Suprapubic skin (tissue), 4 donors: ENCODE measurements at regions not wholly inside any gene's neighbourhood (a gene's known extent, or its start where the extent isn't known, plus 50 kb on each side); places are given as distances from the start of the nearest gene placed in this dataset.

Experiments
- DNase-seq, 2 donors: peaks; one replicate each; pipeline ENCODE4 v3.0.0-alpha.2; 2019; ENCODE audit warnings: low spot score in 2 of 2
- H3K27ac ChIP-seq: fragments of 200-600 bp; sonication (generic); one replicate; pipeline ENCODE4 v1.5.1; 2019
- H3K27me3 ChIP-seq: fragments of 200-600 bp; sonication (generic); one replicate; pipeline ENCODE4 v1.5.1; 2019
- H3K36me3 ChIP-seq: fragments of 200-600 bp; sonication (generic); one replicate; pipeline ENCODE4 v1.5.1; 2019
- H3K4me1 ChIP-seq: fragments of 200-600 bp; sonication (generic); one replicate; pipeline ENCODE4 v1.5.1; 2019
- H3K4me3 ChIP-seq: fragments of 200-600 bp; sonication (generic); one replicate; pipeline ENCODE4 v1.5.1; 2019; ENCODE audit warnings: mild to moderate bottlenecking
- H3K9me3 ChIP-seq: fragments of 200-600 bp; sonication (generic); one replicate; pipeline ENCODE4 v1.5.1; 2019
- EP300 ChIP-seq: sonication (generic); formaldehyde crosslinking; IDR thresholded peaks from one replicate; pipeline ENCODE4 v1.6.1; 2017; ENCODE audit warnings: antibody characterized with exemption
- POLR2A ChIP-seq, 2 donors: fragments of 450-650 bp; IDR thresholded peaks; one replicate each; pipeline ENCODE4 v1.6.1; 2017; ENCODE audit warnings: antibody characterized with exemption in 2 of 2, mild to moderate bottlenecking in 2 of 2, moderate library complexity in 2 of 2
- POLR2AphosphoS5 ChIP-seq, 3 donors: sonication (generic); formaldehyde crosslinking; IDR thresholded peaks; one replicate each; pipeline ENCODE4 v1.6.1; 2017; ENCODE audit warnings: antibody characterized with exemption in 3 of 3
- WGBS: methylation state at CpG from one replicate; pipeline ENCODE4 v1.1.5; 2018; 5-methylcytosine and 5-hydroxymethylcytosine counted together
- TF ChIP-seq, protein P1 (sequence below), 2 donors: fragments of 200-600 bp in 1 of 2; fragments of 450-650 bp in 1 of 2; sonication (generic) in 1 of 2; IDR thresholded peaks; one replicate each; pipeline ENCODE4 v1.5.1; 2016 to 2019; ENCODE audit warnings: antibody characterized with exemption in 2 of 2, mild to moderate bottlenecking in 1 of 2, moderate library complexity in 1 of 2

DNA sequence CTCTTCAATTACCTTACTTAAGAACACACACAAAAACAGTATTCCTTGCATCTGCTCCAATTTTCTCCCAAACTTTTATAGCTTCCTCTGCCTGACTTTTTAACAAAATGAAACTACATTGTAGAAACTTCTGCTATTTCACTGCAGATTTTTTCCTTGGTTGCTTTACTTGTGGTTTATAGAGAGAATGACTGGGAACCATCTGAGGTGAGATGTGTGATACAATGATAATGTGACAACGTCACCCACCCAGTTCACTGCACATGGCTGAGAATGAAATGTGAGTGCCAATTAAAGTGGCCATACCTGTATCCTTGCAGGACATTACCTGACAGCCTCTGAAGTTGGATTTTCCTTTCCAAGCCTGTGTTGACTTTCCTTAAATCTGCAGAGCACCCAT is 258.4 kb downstream of the CD83 start:
- H3K4me1 ChIP-seq, result no peaks in the 10 kb centered on the region
- H3K27me3 ChIP-seq, result no peaks in the 10 kb centered on the region
- H3K27ac ChIP-seq, result no peak overlapping the region
- no peaks in the 10 kb centered on the region for H3K9me3 ChIP-seq
- H3K4me3 ChIP-seq, result no peak overlapping the region
- WGBS, result 60% methylated on average over 1 of the region's 1 CpG
- no peak for TF ChIP-seq POLR2AphosphoS5 (IDR thresholded peaks at IDR 0.05)
- TF ChIP-seq, protein P1, sequence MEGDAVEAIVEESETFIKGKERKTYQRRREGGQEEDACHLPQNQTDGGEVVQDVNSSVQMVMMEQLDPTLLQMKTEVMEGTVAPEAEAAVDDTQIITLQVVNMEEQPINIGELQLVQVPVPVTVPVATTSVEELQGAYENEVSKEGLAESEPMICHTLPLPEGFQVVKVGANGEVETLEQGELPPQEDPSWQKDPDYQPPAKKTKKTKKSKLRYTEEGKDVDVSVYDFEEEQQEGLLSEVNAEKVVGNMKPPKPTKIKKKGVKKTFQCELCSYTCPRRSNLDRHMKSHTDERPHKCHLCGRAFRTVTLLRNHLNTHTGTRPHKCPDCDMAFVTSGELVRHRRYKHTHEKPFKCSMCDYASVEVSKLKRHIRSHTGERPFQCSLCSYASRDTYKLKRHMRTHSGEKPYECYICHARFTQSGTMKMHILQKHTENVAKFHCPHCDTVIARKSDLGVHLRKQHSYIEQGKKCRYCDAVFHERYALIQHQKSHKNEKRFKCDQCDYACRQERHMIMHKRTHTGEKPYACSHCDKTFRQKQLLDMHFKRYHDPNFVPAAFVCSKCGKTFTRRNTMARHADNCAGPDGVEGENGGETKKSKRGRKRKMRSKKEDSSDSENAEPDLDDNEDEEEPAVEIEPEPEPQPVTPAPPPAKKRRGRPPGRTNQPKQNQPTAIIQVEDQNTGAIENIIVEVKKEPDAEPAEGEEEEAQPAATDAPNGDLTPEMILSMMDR (IDR thresholded peaks at IDR 0.05), result no peak
- no peak for TF ChIP-seq POLR2A (IDR thresholded peaks at IDR 0.05)
- TF ChIP-seq EP300, result no peak
- no peaks in the 10 kb centered on the region for H3K36me3 ChIP-seq
- DNase-seq, result no peak

DNA sequence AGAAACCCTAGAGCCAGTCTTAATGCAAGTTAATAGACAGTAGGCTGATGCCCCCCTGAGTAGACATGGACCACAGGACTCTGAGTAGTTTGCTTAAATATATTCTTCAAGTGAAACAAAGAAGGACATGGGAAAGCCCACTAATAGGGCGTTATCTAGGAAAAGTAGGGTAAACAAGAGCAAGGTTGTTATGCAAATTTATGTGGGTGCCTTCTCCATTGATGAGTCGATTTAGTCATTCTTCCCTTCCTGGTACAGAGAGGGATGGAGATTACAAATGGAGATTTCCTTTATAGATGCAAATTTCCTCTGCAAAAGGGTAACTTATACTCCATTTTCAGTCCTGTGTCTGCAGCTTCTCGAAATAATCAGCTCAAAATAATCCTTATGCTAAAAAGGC is 262.0 kb downstream of the CD83 start:
- DNase-seq, result no peak
- no peak overlapping the region for H3K27ac ChIP-seq
- H3K4me1 ChIP-seq, result no peaks in the 10 kb centered on the region
- H3K9me3 ChIP-seq, result no peaks in the 10 kb centered on the region
- WGBS, result 75% methylated on average over 3 of the region's 3 CpGs
- no peaks in the 10 kb centered on the region for H3K27me3 ChIP-seq
- TF ChIP-seq POLR2AphosphoS5 (IDR thresholded peaks at IDR 0.05) (no peak), POLR2A (IDR thresholded peaks at IDR 0.05) (no peak), EP300 (no peak)
- TF ChIP-seq, protein P1 (IDR thresholded peaks at IDR 0.05), result no peak
- no peak overlapping the region for H3K4me3 ChIP-seq
- no peaks in the 10 kb centered on the region for H3K36me3 ChIP-seq

DNA sequence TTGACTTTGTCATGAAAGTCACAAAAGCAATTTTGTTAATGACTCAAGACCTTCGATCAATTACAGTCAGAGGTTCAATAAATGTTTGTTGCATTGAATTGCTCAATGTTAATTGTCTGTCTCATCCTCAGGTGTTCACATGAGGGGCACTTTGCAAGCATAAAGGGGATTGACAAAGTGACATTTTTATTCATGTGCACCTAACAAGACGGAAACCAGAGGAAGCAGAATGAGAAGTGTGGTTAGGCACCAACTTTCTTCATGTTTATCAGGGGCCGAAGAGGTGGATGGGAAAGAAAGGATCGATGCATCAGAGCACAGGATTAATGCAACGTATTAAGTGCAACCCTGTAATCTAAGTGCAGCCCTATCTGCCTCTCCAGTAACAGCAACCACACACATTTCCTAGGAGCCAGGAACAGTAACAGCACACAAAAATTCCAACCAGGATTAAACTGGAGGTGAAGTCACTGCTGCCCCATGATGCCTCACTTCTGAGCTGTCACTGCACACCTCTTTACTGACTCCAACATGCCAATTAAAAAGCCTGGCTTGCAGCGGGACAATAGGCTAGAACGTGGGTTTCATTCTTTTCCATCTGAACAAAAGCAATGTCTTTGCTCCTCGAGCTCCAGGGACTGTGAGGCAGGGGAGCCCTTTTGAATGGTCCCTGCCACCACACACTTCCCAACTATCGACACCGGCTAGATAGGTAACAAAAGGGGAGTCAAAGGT is 262.7 kb downstream of the CD83 start:
- TF ChIP-seq POLR2AphosphoS5 (IDR thresholded peaks at IDR 0.05) (no peak), EP300 (no peak), POLR2A (IDR thresholded peaks at IDR 0.05) (no peak)
- TF ChIP-seq, protein P1 (IDR thresholded peaks at IDR 0.05), result no peak

DNA sequence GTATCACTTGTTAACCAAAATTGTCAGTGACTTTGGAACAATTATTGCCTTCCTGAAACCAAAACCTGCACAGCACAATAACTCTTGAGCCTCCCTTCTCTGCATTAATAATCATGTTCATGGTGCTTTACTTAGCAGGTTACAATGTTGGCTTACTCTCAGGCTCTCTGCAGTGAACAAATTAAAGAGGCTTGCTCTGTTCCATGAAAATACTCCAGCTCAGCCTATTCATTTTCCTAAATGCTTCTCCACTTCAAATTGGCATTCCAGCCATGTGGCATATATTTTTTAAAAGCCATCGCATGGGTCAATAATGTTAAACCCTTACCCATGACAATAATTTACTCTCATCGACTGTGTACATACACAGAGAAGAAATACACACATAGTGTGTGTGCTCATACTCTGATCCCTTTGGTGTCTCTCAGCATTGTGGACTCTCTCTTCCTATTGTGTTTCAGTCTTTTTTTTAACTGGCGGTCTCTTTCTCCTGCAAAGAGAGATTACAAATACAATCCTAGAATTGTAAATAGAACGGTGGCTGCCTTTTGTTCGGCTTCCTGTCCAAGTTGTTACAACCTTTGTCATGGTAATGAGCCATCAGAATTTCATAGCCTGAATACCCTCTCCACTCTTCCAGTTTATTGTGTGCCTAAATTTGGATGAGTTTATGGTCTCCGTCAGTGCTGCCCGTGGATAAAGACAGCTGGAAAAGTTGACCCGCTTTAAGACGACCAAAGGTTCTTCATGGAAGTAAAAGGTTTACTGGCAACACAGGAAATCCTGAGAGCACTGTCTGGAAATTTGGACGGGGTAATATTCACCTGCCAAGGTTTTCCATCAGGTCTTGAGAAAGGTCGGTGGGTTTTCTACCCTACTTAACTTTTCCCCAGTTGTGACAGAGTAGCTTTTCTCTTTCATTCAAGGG is 263.6 kb downstream of the CD83 start:
- H3K4me1 ChIP-seq, result peaks cover 3% of the 10 kb centered on the region
- H3K27ac ChIP-seq, result no peak overlapping the region
- H3K27me3 ChIP-seq, result no peaks in the 10 kb centered on the region
- no peaks in the 10 kb centered on the region for H3K9me3 ChIP-seq
- TF ChIP-seq POLR2AphosphoS5 (IDR thresholded peaks at IDR 0.05) (no peak), EP300 (no peak), POLR2A (IDR thresholded peaks at IDR 0.05) (no peak)
- TF ChIP-seq, protein P1 (IDR thresholded peaks at IDR 0.05), result no peak
- no peak overlapping the region for H3K4me3 ChIP-seq
- DNase-seq, result no peak
- H3K36me3 ChIP-seq, result no peaks in the 10 kb centered on the region
- WGBS, result 78% methylated on average over 11 of the region's 11 CpGs

More for the DNA sequence above, 262.7 kb downstream of the CD83 start:
- H3K27me3 ChIP-seq, result no peaks in the 10 kb centered on the region
- no peak overlapping the region for H3K4me3 ChIP-seq
- 75% methylated on average over 10 of the region's 10 CpGs for WGBS
- no peaks in the 10 kb centered on the region for H3K9me3 ChIP-seq
- no peak for DNase-seq
- peaks cover 3% of the 10 kb centered on the region for H3K4me1 ChIP-seq
- H3K36me3 ChIP-seq, result no peaks in the 10 kb centered on the region
- H3K27ac ChIP-seq, result no peak overlapping the region
